Islet of Langerhans (tissue), 1 donor: ENCODE measurements at regions not wholly inside any gene's neighbourhood (a gene's known extent, or its start where the extent isn't known, plus 50 kb on each side); places are given as distances from the start of the nearest gene placed in this dataset.
"Not testable (repeated sequence)": the region's sequence is repeated elsewhere in the genome, so short reads cannot be mapped to it uniquely, and the experiment has no call there.

Experiments used
- FAIRE-seq: peaks from one replicate; lab custom pipeline; 2011; peaks lifted over from hg19 to GRCh38; lab: Jason Lieb, UNC

- FAIRE-seq: no peak
Measured at GRCh38 chr2:120498576-120499394, 152.8 kb downstream of the INHBB start.

GRCh38 chr2:120499784-120500495, 154.0 kb downstream of the INHBB start:
- FAIRE-seq: no peak

DNA sequence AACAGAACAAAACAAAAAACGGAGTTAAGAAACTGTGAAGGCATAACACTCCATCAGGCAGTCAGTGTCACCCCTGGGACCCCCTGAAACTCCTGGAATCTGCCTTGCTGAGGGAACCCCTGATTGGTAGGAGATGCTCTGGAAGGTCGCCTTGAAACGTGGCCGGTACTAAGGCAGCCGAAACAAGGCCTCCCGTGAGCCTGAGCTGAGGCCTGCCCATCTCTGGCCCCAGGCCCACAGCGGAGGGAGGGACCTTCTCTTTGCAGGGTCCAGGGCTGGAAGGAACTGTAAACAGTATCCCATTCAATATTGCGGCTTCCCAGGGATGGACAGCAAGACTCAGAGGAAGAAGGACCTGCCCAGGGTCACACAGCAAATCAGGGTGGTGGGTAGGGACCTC, 155.7 kb downstream of the INHBB start:
- FAIRE-seq: no peak

- no peak for FAIRE-seq
Measured at GRCh38 chr2:120502357-120502756, 156.4 kb downstream of the INHBB start.

GRCh38 chr2:120502761-120503160, 156.8 kb downstream of the INHBB start:
- FAIRE-seq: no peak

DNA sequence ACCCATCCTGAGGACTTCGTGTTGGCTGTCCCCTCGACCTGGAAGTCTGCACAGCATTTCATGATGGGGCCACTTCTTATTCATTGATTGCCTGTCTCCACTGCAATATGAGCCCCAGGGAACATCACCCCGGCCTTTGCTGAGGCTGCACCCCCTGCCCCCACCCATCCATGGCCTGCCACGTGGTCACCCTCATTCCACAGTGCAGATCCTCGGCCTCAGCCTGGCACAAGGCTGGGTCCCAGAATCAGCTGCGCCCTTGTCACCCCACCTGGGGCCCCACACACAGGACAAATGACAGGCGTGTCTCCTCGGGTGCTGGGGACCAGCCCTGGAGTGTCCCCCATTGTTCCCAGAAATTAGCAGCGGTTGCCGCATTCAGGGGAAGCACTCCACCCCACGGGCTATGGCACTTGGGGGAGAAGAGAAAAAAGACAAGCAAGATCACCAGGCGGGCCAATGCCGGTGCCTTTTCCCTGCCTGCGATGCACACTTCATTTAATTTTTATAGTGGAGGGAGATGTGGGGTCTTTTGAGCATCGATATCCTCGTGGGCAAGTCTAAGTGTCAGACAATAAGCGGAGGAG, 157.4 kb downstream of the INHBB start:
- FAIRE-seq: no peak

- no peak for FAIRE-seq
Measured at GRCh38 chr2:120503793-120504571, 158.0 kb downstream of the INHBB start.

DNA sequence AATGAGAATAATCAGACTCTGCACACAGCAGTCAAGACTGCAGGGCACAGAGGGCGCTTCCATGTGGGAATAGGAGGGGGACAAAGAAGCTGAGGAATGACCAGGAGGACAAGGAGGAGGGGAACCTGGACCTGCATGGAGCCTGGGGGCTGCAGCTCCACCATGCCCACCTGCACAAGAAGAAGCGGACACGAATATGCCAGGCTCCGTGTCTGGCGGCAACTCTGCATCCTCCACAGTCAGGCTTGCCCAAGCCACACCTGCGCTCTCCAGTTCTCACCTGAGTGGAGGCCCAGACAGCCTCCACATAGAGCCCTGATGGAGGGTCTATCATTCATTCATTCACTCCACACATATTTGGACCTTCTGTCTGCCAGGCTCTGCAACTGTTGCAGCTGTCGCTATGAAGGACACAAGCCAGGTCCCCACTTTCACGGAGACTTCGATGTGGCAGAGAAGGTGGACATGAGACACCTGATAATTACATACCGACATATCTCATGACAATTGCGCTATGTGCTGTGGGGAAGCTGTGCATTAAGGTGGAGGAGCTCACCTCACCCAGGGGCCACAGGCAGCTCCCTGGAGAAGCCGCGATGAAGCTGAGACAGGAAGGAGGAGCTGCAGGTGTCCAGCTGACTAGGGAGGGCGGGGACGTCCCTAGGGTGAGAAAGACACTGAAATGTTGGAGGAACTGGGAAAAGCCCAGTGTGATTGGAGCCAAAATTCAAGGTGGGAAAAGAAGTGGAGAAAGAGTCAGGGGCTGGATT, 159.2 kb downstream of the INHBB start:
- FAIRE-seq: no peak

- FAIRE-seq: no peak
Measured at GRCh38 chr2:120508567-120509041, 162.7 kb downstream of the INHBB start.

- FAIRE-seq: no peak
Measured at GRCh38 chr2:120509213-120509815, 163.4 kb downstream of the INHBB start.

- FAIRE-seq: no peak
Measured at GRCh38 chr2:120509991-120510735, 164.2 kb downstream of the INHBB start.

GRCh38 chr2:120510751-120511395, 164.9 kb downstream of the INHBB start:
- FAIRE-seq: no peak

GRCh38 chr2:120511536-120511935, 165.6 kb downstream of the INHBB start:
- FAIRE-seq: no peak

- no peak for FAIRE-seq
Measured at GRCh38 chr2:120511947-120512710, 166.2 kb downstream of the INHBB start.

- no peak for FAIRE-seq
Measured at GRCh38 chr2:120513776-120514357, 167.9 kb downstream of the INHBB start.

- no peak for FAIRE-seq
Measured at GRCh38 chr2:120514521-120514920, 168.6 kb downstream of the INHBB start.

DNA sequence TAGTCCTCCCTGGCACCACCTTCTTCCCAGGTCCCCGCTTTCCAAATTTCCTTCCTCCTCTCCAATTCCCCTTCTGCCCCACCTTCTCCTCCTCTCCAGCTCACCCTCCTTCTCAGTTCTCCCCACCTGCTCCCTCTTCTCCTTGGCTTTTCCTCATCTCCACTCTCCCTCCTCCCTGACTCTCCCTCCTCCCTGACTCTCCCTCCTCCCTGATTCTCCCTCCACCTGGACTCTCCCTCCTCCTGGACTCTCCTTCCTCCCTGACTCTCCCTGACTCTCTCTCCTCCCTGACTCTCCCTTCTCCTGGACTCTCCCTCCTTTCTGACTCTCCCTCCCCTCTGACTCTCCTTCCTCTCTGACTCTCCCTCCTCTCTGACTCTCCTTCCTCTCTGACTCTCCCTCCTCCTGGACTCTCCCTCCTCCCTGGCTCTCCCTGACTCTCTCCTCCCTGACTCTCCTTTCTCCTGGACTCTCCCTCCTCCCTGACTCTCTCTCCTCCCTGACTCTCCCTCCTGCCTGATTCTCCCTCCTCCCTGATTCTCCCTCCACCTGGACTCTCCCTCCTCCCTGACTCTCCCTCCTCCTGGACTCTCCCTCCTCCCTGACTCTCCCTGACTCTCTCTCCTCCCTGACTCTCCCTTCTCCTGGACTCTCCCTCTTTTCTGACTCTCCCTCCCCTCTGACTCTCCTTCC, 169.3 kb downstream of the INHBB start:
- FAIRE-seq: not testable (repeated sequence)
